GM19025 (cell line): ENCODE measurements at regions not wholly inside any gene's neighbourhood (a gene's known extent, or its start where the extent isn't known, plus 50 kb on each side); places are given as distances from the start of the nearest gene placed in this dataset.

Source experiments
- ATAC-seq: cut with Tn5 transposase; IDR thresholded peaks from one replicate; pipeline ENCODE4 v1.9.1; 2021; ENCODE audit warnings: mild to moderate bottlenecking, low read depth, moderate library complexity; ENCODE audit not compliant: unreplicated experiment

DNA sequence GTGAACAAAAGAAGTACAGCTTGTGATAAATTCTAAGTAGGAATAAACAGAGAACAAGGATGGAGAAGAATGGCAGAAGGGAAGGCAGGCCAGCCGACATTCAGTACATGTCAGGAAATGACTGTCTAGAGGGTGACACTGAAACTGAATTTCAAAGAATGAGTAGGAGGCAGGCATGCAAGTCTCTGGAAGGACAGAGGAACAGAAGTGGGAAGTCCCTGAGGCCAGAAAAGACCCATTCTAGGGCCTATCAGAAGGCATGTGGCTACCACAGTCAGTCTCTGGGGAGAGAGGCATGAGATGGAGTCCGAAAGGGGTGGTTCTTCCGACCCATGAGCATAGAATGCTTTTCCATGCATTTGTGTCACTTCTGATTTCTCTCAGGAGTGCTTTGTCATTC is 243.5 kb upstream of the UBE2E2 start:
- peak; percentile 95 for ATAC-seq

DNA sequence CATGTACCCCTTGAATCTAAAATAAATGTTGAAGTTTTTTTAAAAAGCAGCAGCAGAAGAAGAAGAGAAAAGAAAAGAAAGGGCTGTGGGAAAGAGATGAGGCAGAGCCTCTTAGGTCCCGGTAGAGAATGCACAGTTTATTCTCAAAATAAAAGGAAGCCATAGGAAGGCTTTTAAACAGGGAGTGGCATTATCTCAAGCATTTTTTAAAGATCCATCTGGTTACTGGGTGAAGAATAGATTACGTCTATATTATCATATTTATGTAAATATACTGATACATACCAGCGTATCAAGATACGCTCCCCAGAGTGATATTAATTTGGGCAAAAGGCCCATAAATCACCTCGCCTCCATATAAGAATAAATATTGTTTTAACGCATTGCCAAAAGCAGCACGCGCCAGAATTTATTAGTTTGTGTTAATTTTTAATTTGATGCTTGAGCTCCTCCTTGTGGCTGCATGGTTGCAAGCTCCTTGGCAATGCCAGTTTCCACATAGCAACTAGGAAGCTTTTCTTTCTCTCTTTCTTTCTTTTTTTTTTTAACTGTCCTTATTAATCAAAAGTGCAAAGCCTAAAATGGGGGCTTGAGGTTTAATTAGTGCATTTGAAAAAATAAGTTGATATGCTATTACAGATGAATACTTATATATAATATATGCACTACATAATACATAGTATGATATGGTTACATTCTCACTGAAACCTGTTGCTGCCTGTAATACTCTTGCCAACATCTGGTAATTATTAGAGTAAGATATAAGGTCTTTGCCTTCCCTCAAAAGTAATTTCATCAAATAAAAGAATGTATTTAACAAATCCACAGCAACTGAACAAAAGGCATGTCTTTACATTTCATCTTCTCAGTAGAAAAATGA is 242.8 kb upstream of the UBE2E2 start:
- no peak for ATAC-seq

DNA sequence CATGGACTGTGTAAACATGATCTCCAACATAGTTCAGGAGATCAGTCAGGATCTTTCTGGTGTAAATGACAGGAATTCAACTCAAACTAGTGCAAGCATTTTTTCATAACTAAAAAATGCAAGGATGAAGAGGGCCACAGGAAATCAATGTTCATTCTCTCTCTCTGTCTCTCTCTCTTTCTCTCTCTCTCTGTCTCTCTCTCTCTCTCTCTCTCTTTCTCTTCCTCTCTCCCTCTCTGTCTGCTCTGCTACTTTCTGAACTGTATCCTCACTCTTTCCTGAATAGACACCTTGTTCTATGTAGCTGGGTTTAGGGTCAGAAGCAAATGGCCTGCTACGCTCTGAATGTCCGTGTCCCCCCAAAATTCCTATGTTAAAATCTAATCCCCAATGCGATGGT is 240.9 kb upstream of the UBE2E2 start:
- ATAC-seq: no peak

DNA sequence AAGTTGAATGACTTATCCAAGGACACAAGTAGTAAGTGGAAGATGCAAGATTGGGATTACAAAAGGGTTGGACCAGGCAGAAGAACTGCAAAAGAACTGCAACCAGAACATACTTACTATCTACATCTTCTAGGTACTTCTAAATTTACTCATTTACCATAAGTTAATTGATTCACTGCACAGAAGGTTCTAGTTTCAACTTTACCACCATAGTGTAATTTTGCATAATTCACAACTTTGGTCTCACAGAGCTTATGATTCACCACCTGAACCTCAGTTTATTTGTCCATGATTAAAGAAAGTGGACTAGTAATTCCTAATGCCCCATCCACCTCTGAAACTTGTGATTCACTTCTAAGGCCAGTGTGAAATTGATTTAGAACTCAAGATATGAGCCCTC is 236.8 kb upstream of the UBE2E2 start:
- peak; percentile 52 for ATAC-seq

DNA sequence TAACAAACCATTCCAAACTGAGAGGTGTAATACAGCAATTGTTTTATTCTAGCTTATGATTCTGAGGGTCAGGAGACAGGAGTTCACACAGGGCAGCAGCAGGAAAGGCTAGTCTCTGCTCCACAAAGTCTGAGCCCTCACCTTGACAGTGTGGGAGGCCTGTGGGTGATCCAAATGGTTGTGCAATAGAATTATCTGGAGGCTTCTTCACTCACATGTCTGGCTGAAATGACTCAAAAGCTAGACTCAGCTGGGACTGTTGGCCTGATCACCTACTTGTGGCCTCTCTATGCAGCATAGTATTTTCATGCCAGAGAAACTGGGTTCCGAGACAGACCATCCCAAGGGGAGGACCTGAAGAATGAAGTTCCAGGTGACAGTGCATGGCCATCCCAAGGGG is 233.9 kb upstream of the UBE2E2 start:
- no peak for ATAC-seq

DNA sequence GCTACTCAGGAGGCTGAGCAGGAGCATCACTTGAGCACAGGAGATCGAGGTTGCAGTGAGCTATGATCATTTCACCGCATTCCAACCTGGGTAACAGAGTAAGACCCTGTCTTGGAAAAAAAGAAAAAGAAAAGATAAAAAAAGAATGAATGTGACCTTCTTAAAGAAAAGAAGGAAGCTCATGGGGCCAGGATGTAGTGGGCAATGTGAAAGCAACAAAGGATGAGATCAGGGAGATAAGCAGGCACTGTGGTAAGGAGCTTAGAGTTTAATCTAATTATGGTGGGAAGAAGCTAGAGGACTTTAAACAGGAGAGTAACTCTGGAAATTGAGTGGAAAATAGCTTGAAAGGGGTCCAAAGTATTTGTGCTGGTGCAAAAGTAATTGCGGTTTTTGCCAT is 231.6 kb upstream of the UBE2E2 start:
- ATAC-seq: no peak

DNA sequence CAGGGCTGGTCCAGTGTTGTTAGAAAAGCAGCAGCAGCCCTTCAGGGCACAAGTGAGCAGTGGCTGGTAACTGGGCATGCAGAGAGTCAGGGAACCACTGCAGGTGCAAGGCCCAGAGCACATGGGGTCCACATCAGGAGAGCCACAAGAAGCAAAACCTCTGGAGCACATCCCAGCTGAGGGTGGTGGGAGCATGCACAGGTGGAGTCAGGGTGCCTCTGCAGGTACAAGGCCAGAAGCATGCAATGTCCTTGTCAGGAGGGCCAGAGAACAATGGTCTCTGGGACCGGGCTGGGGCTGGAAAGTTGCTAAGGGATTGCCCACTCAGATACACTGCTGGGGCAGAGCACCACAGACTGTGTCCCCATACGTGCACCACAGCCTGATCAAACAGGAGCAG is 226.1 kb upstream of the UBE2E2 start:
- no peak for ATAC-seq

DNA sequence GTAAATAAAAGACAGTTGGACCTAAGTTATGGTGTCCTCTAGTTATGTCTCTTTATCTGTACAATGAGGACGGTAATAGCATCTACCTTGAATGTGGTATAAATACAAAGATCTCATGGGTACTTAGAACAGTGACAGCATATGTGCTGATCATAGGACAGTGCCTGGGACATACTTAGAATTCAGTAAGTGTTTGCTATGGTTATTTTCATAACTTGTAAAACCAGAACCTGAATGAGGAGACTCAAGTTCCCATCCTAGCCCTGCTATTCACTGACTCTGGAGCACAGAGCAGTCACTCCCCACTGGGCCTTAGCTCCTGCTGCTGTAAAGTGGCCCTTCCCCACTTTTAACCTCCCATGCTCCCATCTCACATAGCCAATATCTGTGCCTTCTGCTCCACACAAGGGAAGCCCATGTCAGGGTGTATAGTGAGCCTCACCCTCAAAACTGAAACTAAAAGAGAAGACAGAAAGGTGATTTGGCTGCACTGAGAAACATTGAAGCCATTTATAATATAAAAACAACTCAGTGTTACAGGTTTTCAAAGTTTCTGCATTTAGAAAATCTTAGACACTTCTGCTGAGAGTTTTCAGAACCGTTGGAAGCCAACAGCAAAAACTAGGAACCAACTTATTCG is 225.4 kb upstream of the UBE2E2 start:
- ATAC-seq: peak; percentile 75

DNA sequence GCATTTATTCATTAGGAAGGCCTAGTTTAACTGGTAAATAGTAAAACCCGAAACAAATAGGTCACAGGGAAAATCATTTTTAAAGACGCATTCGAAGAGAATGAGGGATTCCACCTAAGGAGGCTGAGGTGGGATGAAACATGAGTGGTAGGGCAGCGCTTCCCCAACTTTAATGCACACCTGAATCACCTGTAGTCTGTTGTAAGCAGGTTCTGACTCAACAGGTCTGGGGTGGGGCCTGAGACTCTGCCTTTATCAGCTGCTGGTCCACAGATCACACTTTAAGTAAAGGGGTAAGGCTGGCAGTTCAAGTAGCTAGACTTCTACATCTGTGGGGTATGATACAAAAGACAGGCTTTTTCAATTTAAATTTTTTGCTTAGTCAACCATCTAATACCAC is 223.5 kb upstream of the UBE2E2 start:
- ATAC-seq: no peak

DNA sequence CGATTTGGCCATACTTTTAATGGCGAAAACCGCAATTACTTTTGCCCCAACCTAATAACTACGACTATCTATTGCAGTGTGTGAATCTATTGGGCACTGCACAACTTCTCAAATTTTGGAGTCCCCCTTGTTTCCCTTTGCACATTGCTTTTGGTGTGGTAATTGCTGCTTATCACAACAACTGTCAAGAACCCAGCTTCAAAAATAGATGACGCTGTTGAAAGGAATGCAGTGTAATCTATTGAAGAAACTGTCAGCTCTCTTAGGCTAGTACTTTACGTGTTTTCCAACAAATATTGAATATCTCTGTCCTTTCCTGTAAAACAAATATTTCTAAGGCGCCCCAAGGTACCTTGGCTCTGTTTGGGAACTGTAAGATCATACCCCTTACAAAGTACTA is 222.8 kb upstream of the UBE2E2 start:
- no peak for ATAC-seq

DNA sequence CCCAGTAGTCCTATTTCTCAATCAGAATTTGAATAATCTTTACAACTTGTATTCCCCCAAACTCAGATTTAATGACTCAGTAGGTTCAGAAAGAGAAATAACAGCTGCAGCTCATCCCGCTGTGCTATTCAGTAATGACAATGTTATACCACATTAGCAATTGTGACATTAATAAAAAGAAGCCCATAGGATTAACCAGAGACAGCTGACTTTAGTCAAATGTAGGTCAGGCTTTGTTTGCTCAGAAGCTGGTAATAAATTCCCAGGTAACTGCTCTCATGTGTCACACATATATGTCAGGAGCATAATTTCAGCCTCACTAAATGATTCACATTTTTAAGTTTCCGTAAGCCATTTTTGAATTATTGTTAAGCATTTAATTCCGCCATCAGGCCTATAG is 222.0 kb upstream of the UBE2E2 start:
- no peak for ATAC-seq

DNA sequence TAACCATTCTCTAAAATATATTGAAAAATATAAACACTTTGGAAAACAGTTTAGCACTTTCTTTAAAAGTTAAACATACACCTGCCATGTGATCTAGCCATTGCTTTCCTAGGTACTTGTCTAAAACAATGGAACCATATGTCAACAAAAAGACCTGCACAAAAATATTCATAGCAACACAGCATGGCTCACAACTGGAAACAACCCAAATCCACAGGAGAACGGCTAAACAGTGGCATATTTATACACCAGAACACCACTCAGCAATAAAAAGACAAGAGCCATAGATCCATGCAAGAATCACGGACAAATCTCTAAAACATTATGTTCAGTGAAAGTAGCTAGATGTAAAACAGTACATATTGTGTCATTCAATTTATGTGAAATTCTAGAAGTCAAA is 221.3 kb upstream of the UBE2E2 start:
- no peak for ATAC-seq

DNA sequence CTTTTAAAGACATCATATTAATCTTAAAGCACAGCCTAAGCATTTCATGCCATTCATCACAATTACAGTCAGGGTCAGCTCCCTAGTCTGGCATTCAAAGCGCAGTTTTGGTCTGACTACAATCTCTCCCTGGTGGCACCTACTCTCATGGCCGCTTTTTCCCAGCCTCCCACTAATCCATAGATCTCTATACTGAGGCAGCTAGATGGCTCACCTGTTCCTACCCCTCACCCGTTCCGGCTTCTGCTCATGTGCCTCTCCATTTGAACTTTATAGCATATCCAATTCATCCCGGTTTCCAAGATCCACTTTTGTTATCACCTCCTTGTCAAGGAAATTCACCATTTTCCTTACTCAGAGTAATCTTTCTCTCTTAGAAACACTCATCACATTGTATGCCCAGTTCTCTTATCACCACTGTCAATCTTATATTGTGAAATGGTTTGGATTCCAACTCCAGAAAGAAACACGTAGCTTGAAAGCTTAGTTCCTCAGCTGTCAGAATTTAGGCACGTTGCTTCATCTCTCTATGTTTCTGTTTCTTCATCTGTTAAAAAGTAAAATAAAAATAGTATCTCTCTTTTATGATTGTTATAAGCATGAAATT is 220.0 kb upstream of the UBE2E2 start:
- ATAC-seq: no peak

DNA sequence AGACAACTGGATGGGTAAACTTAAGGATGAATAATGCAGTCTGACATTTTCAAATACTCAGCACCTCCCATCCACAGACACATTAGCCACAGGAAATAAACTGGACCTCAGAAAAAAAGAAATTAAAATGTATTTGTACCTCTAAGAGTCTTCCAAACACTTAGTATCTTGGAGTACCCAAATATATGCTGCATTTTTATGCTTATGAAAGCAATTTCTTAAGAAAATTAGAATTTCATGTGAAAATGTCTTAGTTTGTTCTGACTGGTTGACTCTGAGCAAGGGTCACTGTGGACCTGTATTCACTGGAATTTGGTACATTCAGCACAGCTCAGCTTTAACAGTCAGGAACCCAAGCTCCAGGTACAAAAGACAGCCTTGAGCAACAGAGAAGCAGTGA is 216.2 kb upstream of the UBE2E2 start:
- ATAC-seq: no peak

DNA sequence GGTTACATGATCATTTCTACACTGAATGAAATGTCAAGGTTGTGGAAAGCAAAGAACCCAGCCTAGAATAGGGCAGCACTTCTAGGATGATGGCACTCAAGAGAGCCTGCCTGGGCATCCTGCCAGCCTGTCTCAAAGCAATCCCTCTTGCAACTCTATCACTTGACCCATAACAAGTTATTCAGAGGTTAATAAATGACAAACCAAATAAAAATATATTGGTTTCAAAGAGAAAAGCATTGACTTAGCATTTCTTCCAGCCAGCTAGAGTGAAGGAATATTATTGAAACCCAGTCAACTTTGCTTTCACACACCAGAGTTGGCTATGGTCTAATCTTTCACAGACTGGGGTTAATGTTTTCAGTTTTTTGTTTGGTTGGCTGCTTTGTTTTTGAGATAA is 214.6 kb upstream of the UBE2E2 start:
- ATAC-seq: no peak

DNA sequence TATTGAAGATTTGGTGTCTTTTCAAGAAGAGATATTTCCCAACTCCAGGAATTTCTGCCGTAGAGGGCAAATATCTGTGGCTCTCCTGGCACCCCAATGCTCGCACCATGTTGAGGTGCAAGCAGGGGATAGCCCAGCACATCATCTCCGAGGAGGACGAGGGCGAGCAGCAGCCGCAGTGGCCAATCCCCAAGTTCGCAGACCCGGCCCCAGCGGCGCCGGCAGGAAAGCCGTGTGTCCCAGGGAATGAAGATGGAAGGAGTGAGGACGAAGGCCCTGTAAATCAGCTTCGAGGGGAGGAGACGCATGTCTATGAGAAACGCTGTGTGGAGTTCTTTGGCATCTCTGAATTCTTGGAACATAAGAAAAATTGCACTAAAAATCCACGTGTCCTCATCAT is 213.4 kb upstream of the UBE2E2 start:
- ATAC-seq: no peak

DNA sequence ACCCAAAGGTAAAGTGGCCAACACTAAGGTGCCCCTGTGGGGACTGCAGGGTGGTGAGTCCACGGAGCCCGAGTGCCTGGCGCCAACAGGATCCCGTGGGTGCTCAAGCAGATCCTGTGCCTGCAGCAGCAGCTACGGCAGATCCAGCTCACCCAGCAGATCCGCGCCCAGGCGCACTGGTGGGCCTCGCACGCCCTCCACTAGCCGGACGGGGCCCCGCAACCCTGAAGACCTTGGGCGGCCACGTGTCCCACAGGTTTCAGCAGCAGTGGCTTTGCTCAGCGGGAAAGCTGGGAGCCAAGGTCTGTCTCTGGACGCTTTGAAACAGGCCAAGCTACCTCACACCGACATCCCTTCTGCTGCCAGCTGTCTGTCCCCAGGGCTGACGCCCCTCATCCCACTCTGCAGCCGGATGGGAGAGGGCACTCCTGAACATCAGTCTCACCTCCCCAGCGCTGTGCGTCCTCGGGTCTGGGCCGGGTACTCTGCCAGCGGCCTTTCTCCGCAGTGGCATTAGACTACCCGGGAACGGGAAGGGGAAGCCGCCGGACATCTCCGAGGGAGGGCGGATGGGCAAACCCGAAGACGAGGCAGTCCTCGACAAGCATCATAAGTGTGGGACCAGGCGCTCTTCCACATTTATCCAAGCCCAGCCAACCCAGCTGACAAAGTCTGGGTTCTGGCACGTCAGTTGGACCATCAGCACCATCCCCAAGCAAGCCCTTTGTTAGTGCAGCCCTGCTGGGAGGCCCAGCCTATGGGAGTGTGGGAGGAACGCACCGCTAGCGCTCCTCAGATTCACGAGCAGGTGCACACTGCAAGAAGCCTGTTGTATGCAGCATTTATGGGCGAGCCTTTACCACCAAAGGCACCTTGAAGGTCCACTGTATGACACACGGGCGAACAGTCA is 212.6 kb upstream of the UBE2E2 start:
- ATAC-seq: no peak

DNA sequence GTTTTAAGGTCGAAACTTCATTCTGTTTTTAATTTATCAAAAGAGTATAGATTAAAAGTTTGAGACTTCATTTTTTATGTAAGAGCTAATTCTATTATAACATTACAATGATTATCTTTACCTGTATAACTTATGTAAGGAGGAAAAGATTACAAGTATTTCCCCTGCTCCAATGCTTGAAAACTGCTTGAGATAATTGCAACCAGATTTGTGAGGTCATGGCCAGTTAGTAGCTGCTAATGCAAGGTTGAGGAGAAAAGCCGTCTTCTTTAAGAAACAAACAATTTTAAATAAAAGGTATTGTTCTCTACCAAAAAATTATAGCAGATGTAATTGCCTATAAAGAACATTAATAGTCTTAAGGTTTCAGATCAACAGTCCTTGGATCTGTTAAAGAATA is 208.3 kb upstream of the UBE2E2 start:
- no peak for ATAC-seq

DNA sequence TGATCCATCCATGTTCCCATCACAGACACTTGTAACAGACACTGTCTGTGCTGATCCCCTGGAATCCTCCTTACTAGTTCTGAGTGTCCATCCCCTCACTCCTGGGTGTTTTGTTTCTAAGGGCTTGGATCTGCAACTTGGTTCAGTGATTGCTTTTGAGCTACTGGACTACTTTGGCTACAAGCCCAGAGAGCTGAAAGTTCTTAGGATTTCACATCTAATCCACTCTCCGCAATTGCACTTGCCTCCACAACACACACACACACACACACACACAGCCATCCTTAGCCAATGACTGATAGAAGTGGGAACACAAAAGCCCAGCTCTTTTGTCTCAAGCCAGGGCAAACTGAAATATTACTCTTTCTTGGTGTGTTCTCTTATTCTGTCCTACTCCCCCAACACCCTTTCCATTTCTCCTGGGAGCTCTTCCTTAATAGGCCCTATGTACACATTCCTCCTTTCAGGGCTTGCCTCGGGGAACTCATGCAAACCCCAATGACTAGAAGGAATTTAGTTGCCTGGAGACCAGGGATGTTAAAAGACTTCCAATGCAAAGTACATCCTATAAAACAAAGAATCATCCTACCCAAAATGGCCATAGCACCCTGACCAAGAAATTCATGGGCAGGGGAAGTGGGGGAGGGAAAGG is 206.1 kb upstream of the UBE2E2 start:
- no peak for ATAC-seq

DNA sequence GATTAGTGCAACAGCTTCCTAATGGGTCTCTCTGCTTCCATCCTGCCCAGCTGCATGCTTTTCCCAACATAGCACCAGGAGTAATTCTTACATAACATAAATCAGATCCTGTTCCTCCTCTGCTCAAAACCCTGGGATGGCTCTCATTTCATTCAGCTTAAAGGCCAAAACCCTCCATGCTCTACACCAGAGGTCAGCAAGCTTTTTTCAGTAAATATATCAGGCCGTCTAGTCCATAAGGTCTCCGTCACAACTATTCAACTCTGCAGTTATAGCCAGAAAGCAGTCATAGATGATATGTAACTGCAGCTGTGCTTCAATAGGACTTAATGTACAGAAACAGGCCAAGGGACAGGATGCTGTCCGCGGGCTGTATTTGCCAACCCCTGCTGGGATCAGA is 202.8 kb upstream of the UBE2E2 start:
- ATAC-seq: no peak
